ENCODE measurements at regions not wholly inside any gene's neighbourhood (a gene's known extent, or its start where the extent isn't known, plus 50 kb on each side); places are given as distances from the start of the nearest gene placed in this dataset.

DNA sequence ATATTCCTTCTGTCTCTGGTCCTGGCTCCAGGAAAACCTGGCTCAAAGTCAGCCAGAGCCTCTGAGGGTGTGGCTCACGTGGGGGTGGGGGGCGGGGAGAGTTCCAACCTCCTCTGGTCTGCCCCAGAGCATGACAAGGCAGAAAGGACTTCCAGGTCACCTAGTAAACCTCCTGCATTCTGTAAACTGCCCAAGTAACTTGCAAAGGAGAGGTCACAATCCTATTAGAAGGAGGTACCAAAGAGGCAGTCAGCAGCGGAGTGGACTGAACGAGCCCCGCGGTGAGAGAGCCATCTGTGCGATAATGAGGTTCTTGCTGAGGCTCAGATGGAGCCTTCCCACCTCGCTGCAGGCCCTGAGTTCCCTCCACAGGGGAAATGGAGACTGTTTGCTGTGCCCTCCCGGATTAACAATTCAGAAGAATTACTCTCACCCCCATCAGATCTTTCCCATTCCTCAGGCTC lies 58.9 kb upstream of the GATA6 start:
- TF ChIP-seq, protein P1, sequence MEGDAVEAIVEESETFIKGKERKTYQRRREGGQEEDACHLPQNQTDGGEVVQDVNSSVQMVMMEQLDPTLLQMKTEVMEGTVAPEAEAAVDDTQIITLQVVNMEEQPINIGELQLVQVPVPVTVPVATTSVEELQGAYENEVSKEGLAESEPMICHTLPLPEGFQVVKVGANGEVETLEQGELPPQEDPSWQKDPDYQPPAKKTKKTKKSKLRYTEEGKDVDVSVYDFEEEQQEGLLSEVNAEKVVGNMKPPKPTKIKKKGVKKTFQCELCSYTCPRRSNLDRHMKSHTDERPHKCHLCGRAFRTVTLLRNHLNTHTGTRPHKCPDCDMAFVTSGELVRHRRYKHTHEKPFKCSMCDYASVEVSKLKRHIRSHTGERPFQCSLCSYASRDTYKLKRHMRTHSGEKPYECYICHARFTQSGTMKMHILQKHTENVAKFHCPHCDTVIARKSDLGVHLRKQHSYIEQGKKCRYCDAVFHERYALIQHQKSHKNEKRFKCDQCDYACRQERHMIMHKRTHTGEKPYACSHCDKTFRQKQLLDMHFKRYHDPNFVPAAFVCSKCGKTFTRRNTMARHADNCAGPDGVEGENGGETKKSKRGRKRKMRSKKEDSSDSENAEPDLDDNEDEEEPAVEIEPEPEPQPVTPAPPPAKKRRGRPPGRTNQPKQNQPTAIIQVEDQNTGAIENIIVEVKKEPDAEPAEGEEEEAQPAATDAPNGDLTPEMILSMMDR (IDR thresholded peaks at IDR 0.05; ENCODE audit: insufficient read depth, low read depth, low read length) = no peak
- no peak for TF ChIP-seq EZH2 (IDR thresholded peaks at IDR 0.05; ENCODE audit: insufficient read depth, low read length)

Measured in astrocyte (in vitro differentiated cells and primary cell).